ENCODE measurements at regions not wholly inside any gene's neighbourhood (a gene's known extent, or its start where the extent isn't known, plus 50 kb on each side); places are given as distances from the start of the nearest gene placed in this dataset.
"Not testable (repeated sequence)": the region's sequence is repeated elsewhere in the genome, so short reads cannot be mapped to it uniquely, and the experiment has no call there.

DNA sequence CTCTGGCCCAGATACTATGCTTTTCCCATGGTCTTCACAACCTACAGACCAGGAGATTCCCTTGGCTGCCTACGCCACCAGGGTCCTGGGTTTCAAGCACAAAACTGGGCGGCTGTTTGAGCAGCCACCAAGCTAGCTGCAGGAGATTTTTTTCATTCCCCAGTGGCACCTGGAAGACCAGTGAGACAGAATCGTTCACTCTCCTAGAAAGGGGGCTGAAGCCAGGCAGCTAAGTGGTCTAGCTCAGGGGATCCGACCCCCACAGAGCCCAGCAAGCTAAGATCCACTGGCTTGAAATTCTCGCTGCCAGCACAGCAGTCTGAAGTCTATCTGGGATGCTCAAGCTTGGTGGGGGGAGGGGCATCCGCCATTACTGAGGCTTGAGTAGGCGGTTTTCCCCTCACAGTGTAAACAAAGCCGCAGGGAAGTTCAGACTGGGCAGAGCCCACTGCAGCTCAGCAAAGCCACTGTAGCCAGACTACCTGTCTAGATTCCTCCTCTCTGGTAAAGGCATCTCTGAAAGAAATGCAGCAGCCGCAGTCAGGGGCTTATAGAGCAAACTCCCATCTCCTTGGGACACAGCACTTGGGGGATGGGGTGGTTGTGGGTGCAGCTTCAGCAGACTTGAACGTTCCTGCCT lies 168.7 kb upstream of the ADAMTSL1 start:
- H3K4me1 ChIP-seq (ENCODE audit: control insufficient read depth, insufficient read depth, low read length); H3K27ac ChIP-seq (ENCODE audit: low read length); H3K4me3 ChIP-seq (ENCODE audit: low read length); DNase-seq (ENCODE audit: low read depth, low spot score); H3K36me3 ChIP-seq (ENCODE audit: control insufficient read depth, insufficient read depth, low read length); H3K27me3 ChIP-seq (ENCODE audit: control insufficient read depth, insufficient read depth, low read length); H3K9me3 ChIP-seq (ENCODE audit: control insufficient read depth, insufficient read depth, low read length): not testable (repeated sequence)
- WGBS (ENCODE audit: insufficient coverage, insufficient read length): no CpG with 5 or more reads among the region's 10 CpGs

DNA sequence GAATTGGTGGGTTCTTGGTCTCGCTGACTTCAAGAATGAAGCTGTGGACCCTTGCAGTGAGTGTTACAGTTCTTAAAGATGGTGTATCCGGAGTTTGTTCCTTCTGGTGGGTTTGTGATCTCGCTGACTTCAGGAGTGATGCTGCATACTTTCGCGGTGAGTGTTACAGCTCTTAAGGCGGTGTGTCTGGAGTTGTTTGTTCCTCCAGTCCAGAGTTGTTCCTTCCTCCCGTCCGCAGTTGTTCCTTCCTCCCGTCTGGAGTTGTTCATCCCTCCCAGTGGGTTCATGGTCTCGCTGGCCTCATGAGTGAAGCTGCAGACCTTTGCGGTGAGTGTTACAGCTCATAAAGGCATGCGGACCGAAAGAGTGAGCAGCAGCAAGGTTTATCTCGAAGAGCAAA lies 159.6 kb upstream of the ADAMTSL1 start:
- no peak overlapping the region for H3K4me3 ChIP-seq (ENCODE audit: low read length)
- H3K9me3 ChIP-seq (ENCODE audit: control insufficient read depth, insufficient read depth, low read length): no peaks in the 10 kb centered on the region; the same call in 1 of the 2 replicates
- no peaks in the 10 kb centered on the region; the same call in 1 of the 2 replicates for H3K4me1 ChIP-seq (ENCODE audit: control insufficient read depth, insufficient read depth, low read length)
- no peak for DNase-seq (ENCODE audit: low read depth, low spot score)
- H3K27me3 ChIP-seq (ENCODE audit: control insufficient read depth, insufficient read depth, low read length): no peaks in the 10 kb centered on the region
- H3K36me3 ChIP-seq (ENCODE audit: control insufficient read depth, insufficient read depth, low read length): no peaks in the 10 kb centered on the region
- no peak overlapping the region for H3K27ac ChIP-seq (ENCODE audit: low read length)
- no CpG with 5 or more reads among the region's 14 CpGs for WGBS (ENCODE audit: insufficient coverage, insufficient read length)

DNA sequence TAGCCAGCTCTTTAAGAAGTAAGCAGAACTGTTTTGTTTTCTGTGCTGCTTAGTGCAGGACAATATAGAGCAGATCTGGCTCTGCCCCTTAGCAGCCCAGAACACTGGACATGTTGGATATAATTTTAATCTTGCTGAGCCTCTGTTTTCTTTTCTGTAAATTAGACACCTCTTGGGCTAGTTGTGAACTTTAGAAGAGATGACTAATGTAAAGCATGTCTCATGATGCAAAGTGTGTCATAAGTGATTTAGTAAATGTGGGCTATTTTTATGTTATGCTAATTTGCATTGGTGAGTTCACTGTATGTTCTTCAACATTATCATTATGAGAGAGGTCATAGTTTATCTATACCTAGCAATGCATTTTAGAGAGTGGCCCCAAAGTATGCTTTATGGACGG lies 156.1 kb upstream of the ADAMTSL1 start:
- Histone ChIP-seq H3K4me1 (ENCODE audit: control insufficient read depth, insufficient read depth, low read length) (no peaks in the 10 kb centered on the region; the same call in 1 of the 2 replicates), H3K27me3 (ENCODE audit: control insufficient read depth, insufficient read depth, low read length) (no peaks in the 10 kb centered on the region), H3K27ac (ENCODE audit: low read length) (no peak overlapping the region), H3K36me3 (ENCODE audit: control insufficient read depth, insufficient read depth, low read length) (no peaks in the 10 kb centered on the region), H3K4me3 (ENCODE audit: low read length) (no peak overlapping the region), H3K9me3 (ENCODE audit: control insufficient read depth, insufficient read depth, low read length) (no peaks in the 10 kb centered on the region; the same call in 1 of the 2 replicates)
- DNase-seq (ENCODE audit: low read depth, low spot score): no peak
- no CpG with 5 or more reads among the region's 1 CpG for WGBS (ENCODE audit: insufficient coverage, insufficient read length)

DNA sequence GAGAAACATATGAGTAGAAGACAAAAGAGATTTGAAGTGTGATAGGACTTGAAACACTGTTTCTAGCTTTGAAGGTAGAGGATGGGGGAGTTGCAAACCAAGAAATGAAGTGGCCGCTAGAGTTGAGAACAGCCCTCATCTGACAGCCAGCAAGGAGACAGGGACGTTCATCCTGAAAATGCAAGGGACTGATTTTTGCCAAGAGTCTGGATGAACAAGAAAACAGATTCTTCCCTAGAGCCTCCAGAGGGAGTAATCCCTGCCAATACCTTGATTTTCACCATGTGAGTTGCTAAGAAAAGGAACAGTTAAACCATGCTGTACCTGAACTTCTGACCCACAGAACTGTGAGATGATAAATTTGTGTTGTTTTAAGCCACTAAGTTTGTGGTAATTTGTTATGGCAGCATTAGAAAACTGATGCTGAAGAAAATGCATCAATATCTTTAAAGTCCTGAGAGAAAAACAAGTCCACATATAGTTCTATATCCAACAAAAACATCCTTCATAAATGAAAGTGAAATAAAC lies 154.0 kb upstream of the ADAMTSL1 start:
- no peak for DNase-seq (ENCODE audit: low read depth, low spot score)
- Histone ChIP-seq H3K4me3 (ENCODE audit: low read length) (no peak overlapping the region), H3K27me3 (ENCODE audit: control insufficient read depth, insufficient read depth, low read length) (no peaks in the 10 kb centered on the region), H3K27ac (ENCODE audit: low read length) (no peak overlapping the region), H3K36me3 (ENCODE audit: control insufficient read depth, insufficient read depth, low read length) (no peaks in the 10 kb centered on the region), H3K9me3 (ENCODE audit: control insufficient read depth, insufficient read depth, low read length) (no peaks in the 10 kb centered on the region), H3K4me1 (ENCODE audit: control insufficient read depth, insufficient read depth, low read length) (no peaks in the 10 kb centered on the region; the same call in 1 of the 2 replicates)
- no CpG with 5 or more reads among the region's 2 CpGs for WGBS (ENCODE audit: insufficient coverage, insufficient read length)

DNA sequence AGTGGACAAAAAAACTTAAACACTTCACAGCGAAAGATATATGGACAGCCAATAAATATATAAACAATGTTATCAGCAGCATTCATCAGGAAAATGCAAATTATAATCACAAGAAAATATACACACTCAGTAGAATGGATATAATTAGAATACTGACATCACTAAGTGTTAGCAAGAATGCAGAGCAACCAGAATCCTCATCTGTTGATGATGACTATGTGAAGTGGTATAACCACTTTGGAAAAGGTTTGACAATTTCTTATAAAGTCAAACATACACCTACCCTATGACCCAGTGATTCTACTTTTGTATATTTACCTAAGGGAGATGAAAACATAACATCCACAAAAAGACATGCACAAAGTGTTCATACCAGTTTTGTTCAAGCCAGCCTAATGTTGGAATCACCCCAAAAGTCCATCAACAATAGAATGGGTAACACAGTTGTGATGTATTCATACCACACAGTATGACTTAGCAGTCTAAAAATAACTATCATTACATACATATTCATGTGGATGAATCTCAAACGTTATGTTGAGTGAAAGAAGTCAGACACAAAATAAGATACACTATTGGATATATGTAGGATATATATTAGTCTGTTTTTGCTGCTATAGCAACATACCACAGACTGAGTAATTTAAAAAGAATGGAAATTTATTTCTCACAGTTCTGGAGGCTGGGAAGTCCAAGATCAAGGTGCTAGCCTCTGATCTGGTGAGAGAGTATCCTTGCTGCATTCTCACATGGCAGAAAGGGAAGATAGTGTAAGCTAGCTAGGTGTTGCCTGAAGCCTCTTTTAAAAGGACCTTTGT lies 148.8 kb upstream of the ADAMTSL1 start:
- no peaks in the 10 kb centered on the region for H3K4me1 ChIP-seq (ENCODE audit: control insufficient read depth, insufficient read depth, low read length)
- no peaks in the 10 kb centered on the region for H3K36me3 ChIP-seq (ENCODE audit: control insufficient read depth, insufficient read depth, low read length)
- no CpG with 5 or more reads among the region's 2 CpGs for WGBS (ENCODE audit: insufficient coverage, insufficient read length)
- no peak overlapping the region for H3K27ac ChIP-seq (ENCODE audit: low read length)
- H3K4me3 ChIP-seq (ENCODE audit: low read length): no peak overlapping the region
- H3K27me3 ChIP-seq (ENCODE audit: control insufficient read depth, insufficient read depth, low read length): no peaks in the 10 kb centered on the region
- no peak for DNase-seq (ENCODE audit: low read depth, low spot score)
- H3K9me3 ChIP-seq (ENCODE audit: control insufficient read depth, insufficient read depth, low read length): no peaks in the 10 kb centered on the region

DNA sequence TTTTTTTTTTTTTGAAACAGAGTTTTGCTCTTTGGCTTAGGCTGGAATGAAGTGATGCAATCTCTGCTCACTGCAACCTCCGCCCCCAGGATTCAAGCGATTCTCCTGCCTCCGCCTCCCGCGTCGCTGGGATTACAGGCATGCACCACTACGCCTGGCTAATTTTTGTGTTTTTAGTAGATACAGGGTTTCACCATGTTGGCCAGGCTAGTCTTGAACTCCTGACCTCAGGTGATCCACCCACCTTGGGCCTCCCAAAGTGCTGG lies 148.3 kb upstream of the ADAMTSL1 start:
- H3K4me3 ChIP-seq (ENCODE audit: low read length); H3K4me1 ChIP-seq (ENCODE audit: control insufficient read depth, insufficient read depth, low read length); DNase-seq (ENCODE audit: low read depth, low spot score); H3K27ac ChIP-seq (ENCODE audit: low read length); H3K9me3 ChIP-seq (ENCODE audit: control insufficient read depth, insufficient read depth, low read length); H3K27me3 ChIP-seq (ENCODE audit: control insufficient read depth, insufficient read depth, low read length); H3K36me3 ChIP-seq (ENCODE audit: control insufficient read depth, insufficient read depth, low read length): not testable (repeated sequence)
- WGBS (ENCODE audit: insufficient coverage, insufficient read length): no CpG with 5 or more reads among the region's 7 CpGs

DNA sequence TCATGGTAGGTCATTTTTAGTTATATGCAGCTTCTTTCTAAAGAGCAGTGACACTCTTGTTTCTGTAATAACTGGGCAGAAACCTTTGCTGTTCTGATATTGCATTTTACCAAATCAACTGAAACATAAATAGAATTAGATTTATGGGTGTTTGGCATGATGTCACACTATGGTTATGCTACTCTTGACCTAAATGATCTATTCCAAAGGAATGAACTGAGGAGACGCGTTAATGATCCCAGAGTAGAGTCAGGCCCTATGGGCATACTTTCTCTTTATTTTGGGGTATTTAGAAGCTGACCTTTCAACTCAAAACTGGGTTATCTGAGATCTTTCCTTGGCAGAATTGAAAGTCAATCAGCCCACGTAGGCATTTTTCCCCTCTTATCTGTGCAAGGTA lies 146.8 kb upstream of the ADAMTSL1 start:
- WGBS (ENCODE audit: insufficient coverage, insufficient read length): no CpG with 5 or more reads among the region's 3 CpGs
- H3K27me3 ChIP-seq (ENCODE audit: control insufficient read depth, insufficient read depth, low read length): no peaks in the 10 kb centered on the region
- no peaks in the 10 kb centered on the region for H3K9me3 ChIP-seq (ENCODE audit: control insufficient read depth, insufficient read depth, low read length)
- no peak overlapping the region for H3K27ac ChIP-seq (ENCODE audit: low read length)
- no peaks in the 10 kb centered on the region; the same call in 1 of the 2 replicates for H3K4me1 ChIP-seq (ENCODE audit: control insufficient read depth, insufficient read depth, low read length)
- DNase-seq (ENCODE audit: low read depth, low spot score): no peak
- no peaks in the 10 kb centered on the region for H3K36me3 ChIP-seq (ENCODE audit: control insufficient read depth, insufficient read depth, low read length)
- H3K4me3 ChIP-seq (ENCODE audit: low read length): no peak overlapping the region

DNA sequence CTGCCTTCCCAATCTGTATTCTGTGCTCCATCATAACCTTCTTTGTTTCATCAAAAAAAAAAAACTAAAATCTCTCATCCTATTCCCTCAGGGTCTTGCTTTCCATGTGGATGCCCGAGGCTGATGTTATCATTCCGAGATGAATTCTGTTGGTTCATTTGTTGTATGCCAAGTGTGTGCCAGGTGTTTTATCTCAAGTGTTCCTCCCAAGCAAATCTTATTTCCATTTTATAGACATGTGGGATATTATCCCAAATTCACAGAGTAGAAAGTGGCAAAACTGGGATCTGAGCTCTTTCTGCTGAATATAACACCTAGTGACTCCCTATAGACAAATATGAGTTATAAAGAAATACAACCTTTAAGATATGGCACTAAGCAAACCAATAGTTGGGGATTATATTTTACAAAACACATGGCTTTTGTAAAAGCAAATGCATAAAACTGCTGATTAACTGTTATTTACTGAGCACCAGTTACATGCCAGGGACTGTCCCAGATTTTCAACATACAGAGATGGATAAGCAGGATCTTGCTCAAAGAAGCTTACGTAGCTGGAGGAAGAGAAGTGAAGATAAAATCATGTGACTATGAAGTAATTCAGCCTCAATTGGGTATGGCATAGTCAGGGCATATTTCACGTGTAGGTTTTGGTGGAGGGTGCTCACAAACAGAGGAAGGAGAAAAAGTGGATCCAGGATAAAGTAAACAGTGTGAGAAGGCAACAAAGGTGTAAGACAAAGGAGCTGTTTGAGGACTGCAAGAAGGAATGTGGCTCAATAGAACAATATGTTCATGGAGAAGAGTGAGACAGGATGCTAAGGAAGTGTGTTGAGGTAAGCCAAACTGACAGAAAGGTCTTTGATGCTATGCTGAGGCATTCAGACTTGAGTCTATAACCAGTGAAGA lies 143.3 kb upstream of the ADAMTSL1 start:
- no peaks in the 10 kb centered on the region; the same call in 1 of the 2 replicates for H3K4me1 ChIP-seq (ENCODE audit: control insufficient read depth, insufficient read depth, low read length)
- no peaks in the 10 kb centered on the region for H3K9me3 ChIP-seq (ENCODE audit: control insufficient read depth, insufficient read depth, low read length)
- no peak overlapping the region for H3K27ac ChIP-seq (ENCODE audit: low read length)
- H3K4me3 ChIP-seq (ENCODE audit: low read length): no peak overlapping the region
- DNase-seq (ENCODE audit: low read depth, low spot score): no peak
- WGBS (ENCODE audit: insufficient coverage, insufficient read length): no CpG with 5 or more reads among the region's 4 CpGs
- H3K36me3 ChIP-seq (ENCODE audit: control insufficient read depth, insufficient read depth, low read length): no peaks in the 10 kb centered on the region
- no peaks in the 10 kb centered on the region for H3K27me3 ChIP-seq (ENCODE audit: control insufficient read depth, insufficient read depth, low read length)

DNA sequence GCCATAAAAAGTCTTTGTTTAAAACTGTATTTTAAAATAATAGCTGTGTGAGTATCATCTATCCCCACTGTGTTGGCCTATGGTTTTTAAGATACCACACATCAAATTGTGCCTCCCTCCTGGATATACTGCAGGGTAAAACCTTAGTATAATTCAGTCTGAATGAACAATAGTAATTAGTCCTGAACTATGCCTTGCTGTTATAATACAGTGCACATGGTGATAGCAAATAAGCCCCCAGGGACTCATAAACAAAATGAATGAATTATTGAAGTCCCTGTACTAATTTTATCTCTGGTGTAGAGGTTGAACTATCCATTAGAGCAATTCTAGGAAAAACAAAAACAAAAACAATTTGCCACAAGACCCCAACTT lies 142.7 kb upstream of the ADAMTSL1 start:
- Histone ChIP-seq H3K36me3 (ENCODE audit: control insufficient read depth, insufficient read depth, low read length) (no peaks in the 10 kb centered on the region), H3K27me3 (ENCODE audit: control insufficient read depth, insufficient read depth, low read length) (no peaks in the 10 kb centered on the region), H3K27ac (ENCODE audit: low read length) (no peak overlapping the region), H3K9me3 (ENCODE audit: control insufficient read depth, insufficient read depth, low read length) (no peaks in the 10 kb centered on the region), H3K4me3 (ENCODE audit: low read length) (no peak overlapping the region), H3K4me1 (ENCODE audit: control insufficient read depth, insufficient read depth, low read length) (no peaks in the 10 kb centered on the region; the same call in 1 of the 2 replicates)
- DNase-seq (ENCODE audit: low read depth, low spot score): no peak

DNA sequence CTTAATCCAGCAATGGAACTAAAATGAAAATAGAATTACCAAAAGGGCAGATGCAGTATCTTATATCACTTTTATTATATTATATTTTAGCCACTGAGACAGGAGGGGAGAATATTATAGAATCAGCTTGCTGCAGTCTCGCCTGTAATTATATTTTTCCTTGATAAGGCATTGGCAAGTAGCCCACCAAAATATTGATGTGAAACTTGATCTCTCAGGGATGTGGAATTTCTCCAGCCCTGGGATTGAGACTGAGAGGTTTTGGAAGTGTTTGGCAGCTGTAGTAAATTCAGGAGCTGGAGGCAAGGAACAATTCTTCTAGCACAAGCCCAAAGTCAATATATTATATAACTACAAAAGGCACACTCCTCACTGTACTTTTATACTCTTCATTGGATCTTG lies 142.1 kb upstream of the ADAMTSL1 start:
- WGBS (ENCODE audit: insufficient coverage, insufficient read length): no CpG with 5 or more reads among the region's 1 CpG
- Histone ChIP-seq H3K27ac (ENCODE audit: low read length) (no peak overlapping the region), H3K36me3 (ENCODE audit: control insufficient read depth, insufficient read depth, low read length) (no peaks in the 10 kb centered on the region), H3K4me3 (ENCODE audit: low read length) (no peak overlapping the region), H3K9me3 (ENCODE audit: control insufficient read depth, insufficient read depth, low read length) (no peaks in the 10 kb centered on the region), H3K27me3 (ENCODE audit: control insufficient read depth, insufficient read depth, low read length) (no peaks in the 10 kb centered on the region), H3K4me1 (ENCODE audit: control insufficient read depth, insufficient read depth, low read length) (no peaks in the 10 kb centered on the region; the same call in 1 of the 2 replicates)
- DNase-seq (ENCODE audit: low read depth, low spot score): no peak
